IgD-negative memory B cell (primary cell): ENCODE measurements at regions not wholly inside any gene's neighbourhood (a gene's known extent, or its start where the extent isn't known, plus 50 kb on each side); places are given as distances from the start of the nearest gene placed in this dataset.

Experiments
- H3K27ac Mint-ChIP-seq, 3 donors: one replicate each; pipeline ENCODE4 v1.8.0; 2020 to 2022; ENCODE audit warnings: mild to moderate bottlenecking in 3 of 3, mixed read lengths in 3 of 3, moderate library complexity in 1 of 3
- H3K27me3 Mint-ChIP-seq: one replicate; pipeline ENCODE4 v1.8.0; 2021; ENCODE audit warnings: mixed read lengths
- H3K36me3 Mint-ChIP-seq: one replicate; pipeline ENCODE4 v1.8.0; 2020; ENCODE audit warnings: mild to moderate bottlenecking, mixed read lengths
- H3K4me1 Mint-ChIP-seq, 3 donors: one replicate each; pipeline ENCODE4 v1.8.0; 2020 to 2022; ENCODE audit warnings: mixed read lengths in 3 of 3, mild to moderate bottlenecking in 1 of 3
- H3K4me3 Mint-ChIP-seq, 4 donors: one replicate each; pipeline ENCODE4 v1.8.0; 2020 to 2022; ENCODE audit warnings: mild to moderate bottlenecking in 4 of 4, mixed read lengths in 4 of 4, moderate library complexity in 3 of 4
- H3K9me3 Mint-ChIP-seq, 3 donors: one replicate each; pipeline ENCODE4 v1.8.0; 2020 to 2021; ENCODE audit warnings: mixed read lengths in 3 of 3, mild to moderate bottlenecking in 1 of 3

DNA sequence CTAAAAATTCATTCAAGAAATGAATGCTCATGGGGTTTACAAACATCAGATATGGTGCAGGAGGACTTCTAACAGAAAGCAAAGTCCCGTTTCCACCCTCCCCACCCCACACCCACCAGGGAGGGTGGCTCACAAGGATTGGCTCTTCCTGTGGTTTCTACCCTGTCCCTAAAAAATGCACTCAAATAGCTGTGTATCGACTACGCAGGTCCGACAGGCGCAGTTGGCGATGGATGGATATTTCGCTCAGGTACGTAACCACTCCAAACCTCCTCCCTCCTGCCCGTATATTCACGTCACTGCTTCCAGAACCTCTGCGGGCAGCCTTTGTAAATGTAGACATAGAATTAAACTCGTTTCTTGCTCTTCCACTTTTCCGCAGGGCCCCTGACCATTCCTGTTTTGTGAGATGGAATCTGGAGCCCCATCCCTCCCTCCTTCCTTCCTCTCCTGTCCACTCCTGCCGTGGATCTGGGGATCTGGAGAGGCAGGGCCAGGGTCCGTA lies 264.3 kb downstream of the BMP7 start:
- Mint-ChIP-seq H3K4me3 (no peak overlapping the region), H3K36me3 (no peaks in the 10 kb centered on the region), H3K9me3 (peaks cover 5 to 11% (median 9%) of the 10 kb centered on the region in 3 donors), H3K27ac (no peak overlapping the region), H3K4me1 (peaks cover 0 to 5% (median 3%) of the 10 kb centered on the region in 3 donors), H3K27me3 (peaks cover 9% of the 10 kb centered on the region)

DNA sequence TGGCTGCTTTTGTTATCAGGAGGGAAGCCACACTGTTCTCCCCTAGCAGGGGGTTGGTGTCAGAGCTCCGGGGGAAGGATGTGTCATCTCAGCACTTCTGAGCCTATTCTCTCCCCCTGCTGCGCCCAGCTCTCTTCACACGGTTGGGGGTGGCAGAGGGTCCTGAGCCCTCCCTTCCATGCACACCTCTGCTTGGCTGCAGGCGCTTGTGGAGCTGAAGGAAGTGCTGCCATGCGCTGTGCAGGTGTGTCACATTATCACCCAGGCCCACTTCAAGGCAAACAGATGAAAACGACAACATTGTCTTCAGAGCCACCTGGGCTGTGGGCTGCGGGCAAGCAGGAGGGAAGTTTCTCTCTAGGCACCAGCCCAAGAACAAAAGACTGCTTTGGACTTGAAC lies 263.4 kb downstream of the BMP7 start:
- H3K4me3 Mint-ChIP-seq = no peak overlapping the region
- no peak overlapping the region for H3K27ac Mint-ChIP-seq
- H3K36me3 Mint-ChIP-seq = no peaks in the 10 kb centered on the region
- H3K4me1 Mint-ChIP-seq = peaks cover 0 to 6% (median 5%) of the 10 kb centered on the region in 3 donors
- H3K9me3 Mint-ChIP-seq = peaks cover 3 to 11% (median 9%) of the 10 kb centered on the region in 3 donors
- H3K27me3 Mint-ChIP-seq = peaks cover 9% of the 10 kb centered on the region

DNA sequence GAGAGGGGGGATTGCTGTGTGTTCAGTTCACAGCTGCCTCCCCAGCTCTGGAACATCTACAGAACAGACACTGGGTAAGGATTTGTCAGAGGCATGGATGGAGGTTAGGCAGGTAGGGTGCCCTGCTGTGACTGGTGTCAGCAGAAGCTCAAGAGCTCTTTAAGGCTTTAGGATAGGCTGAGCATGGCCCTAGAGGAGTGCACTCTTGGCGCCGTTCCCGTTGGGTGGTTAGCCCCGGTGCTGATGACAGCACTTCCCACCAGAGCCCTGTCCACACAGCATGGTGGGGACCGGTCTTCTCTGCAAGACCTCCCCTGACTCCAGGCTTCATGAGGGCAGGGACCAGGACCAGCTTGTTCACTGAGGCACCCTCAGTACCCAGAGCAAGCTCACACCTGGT lies 262.0 kb downstream of the BMP7 start:
- Mint-ChIP-seq H3K4me3 (no peak overlapping the region), H3K36me3 (no peaks in the 10 kb centered on the region), H3K9me3 (peaks cover 0 to 7% (median 3%) of the 10 kb centered on the region in 3 donors), H3K4me1 (peaks cover 0 to 8% (median 7%) of the 10 kb centered on the region in 3 donors), H3K27me3 (peaks cover 9% of the 10 kb centered on the region), H3K27ac (no peak overlapping the region)

- Mint-ChIP-seq H3K4me1 (peaks cover 0 to 8% (median 7%) of the 10 kb centered on the region in 3 donors), H3K9me3 (peaks cover 0 to 6% (median 3%) of the 10 kb centered on the region in 3 donors), H3K27ac (no peak overlapping the region), H3K4me3 (no peak overlapping the region), H3K27me3 (peaks cover 14% of the 10 kb centered on the region), H3K36me3 (no peaks in the 10 kb centered on the region)
Measured at GRCh38 chr20:57004951-57005933, 261.2 kb downstream of the BMP7 start.

DNA sequence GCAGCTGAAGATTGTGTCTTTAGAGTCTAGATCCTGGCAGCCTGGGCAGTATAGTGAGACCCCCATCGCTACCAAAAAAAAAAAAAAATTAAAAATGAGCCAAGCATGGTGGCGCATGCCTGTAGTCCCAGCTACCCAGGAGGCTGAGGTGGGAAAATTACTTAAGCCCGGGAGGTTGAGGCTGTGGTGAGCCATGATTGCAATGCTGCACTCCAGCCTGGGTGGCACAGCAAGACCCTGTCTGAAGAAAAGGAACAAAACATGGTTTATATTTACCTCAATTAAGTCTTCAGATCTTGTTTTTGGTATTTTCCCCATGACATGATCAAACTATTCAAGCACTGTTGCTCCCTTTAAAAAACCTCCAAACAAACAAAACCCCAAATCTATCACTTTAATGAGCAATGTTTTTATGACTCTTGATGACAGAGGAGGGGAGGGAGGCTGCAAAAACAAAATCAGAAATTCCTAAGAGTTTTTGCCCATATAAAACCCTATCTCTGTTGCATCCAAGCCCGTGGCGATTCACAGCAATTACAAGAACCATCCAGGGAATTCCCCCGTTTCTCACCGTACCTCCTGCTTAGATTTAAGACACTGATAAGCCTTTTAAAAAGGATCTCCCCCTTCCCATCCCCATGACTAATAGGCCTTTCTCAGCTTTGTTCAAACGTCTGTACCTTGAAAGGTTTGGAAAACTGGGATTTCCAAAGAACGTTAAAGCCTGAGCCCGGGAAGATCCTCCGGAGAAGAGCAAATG lies 259.9 kb downstream of the BMP7 start:
- peak overlapping the region in 1 of 4 donors; percentile 84 for H3K4me3 Mint-ChIP-seq
- H3K4me1 Mint-ChIP-seq = peaks cover 0 to 8% (median 7%) of the 10 kb centered on the region in 3 donors
- H3K36me3 Mint-ChIP-seq = no peaks in the 10 kb centered on the region
- H3K9me3 Mint-ChIP-seq = peaks cover 0 to 4% (median 0%) of the 10 kb centered on the region in 3 donors
- H3K27me3 Mint-ChIP-seq = peaks cover 20% of the 10 kb centered on the region
- H3K27ac Mint-ChIP-seq = no peak overlapping the region

DNA sequence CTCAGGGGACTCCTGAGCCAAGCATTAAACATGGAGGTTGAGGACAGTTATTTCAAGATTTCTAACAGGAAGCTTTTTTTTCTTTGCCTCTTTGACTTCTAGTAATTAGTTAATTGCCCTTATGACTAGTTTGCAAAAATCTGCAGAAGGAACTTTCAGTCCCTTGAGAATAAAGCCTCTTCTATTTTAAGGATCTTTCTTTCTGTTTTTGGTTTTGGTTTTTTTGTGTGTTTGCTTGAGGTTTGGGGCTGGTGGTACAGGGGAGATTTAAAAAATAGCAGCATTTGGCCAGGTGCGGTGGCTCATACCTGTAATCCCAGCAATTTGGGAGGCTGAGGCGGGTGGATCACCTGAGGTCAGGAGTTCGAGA lies 259.3 kb downstream of the BMP7 start:
- Mint-ChIP-seq H3K4me3 (peak overlapping the region in 1 of 4 donors; percentile 84), H3K27ac (no peak overlapping the region), H3K9me3 (peaks cover 0 to 3% (median 0%) of the 10 kb centered on the region in 3 donors), H3K27me3 (peaks cover 20% of the 10 kb centered on the region), H3K4me1 (peaks cover 0 to 8% (median 7%) of the 10 kb centered on the region in 3 donors), H3K36me3 (no peaks in the 10 kb centered on the region)

DNA sequence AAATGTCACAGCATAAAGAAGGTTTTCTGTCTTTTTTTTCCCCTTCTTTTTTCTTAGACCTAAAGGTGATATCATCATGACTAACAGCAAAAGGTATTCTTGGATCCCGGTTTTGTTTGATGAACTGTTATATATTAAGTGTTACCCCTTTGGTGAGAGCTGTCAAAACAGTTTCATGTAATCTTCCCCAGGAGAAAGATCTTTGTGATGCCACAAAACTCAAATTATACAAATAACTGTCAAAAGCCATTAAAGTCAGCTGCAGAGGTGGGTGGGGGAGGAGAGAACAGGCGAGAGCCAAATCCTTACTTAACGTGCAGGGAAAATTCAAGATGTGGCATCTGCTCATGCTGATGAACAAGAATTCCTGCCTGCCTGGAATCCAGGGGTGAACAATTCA lies 258.2 kb downstream of the BMP7 start:
- H3K9me3 Mint-ChIP-seq = peaks cover 0 to 2% (median 0%) of the 10 kb centered on the region in 3 donors
- no peaks in the 10 kb centered on the region for H3K36me3 Mint-ChIP-seq
- H3K27me3 Mint-ChIP-seq = peaks cover 20% of the 10 kb centered on the region
- H3K4me1 Mint-ChIP-seq = peaks cover 0 to 8% (median 7%) of the 10 kb centered on the region in 3 donors
- H3K27ac Mint-ChIP-seq = no peak overlapping the region
- no peak overlapping the region for H3K4me3 Mint-ChIP-seq

DNA sequence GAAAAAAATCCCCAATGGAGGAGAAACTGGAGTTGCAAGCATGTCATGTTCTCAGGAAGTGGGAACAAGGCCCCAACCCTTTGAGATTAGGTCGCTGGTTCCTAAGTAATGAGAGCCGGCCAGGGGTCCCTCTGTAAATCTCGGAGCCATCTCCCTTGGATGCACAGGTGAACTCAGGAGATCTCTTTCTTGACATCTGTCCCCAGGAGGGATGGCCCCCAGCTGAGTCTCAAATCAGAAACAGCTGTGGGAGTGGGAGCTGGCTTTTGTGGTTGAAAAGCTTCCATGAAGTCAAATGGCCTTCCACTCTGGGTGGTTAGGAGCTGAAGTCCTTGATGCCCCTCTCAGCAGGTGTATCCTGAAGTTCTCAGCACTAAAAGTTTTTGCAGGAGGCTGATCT lies 257.1 kb downstream of the BMP7 start:
- Mint-ChIP-seq H3K9me3 (peaks cover 0 to 2% (median 0%) of the 10 kb centered on the region in 3 donors), H3K4me3 (no peak overlapping the region), H3K27me3 (peaks cover 20% of the 10 kb centered on the region), H3K27ac (no peak overlapping the region), H3K4me1 (peaks cover 0 to 8% (median 7%) of the 10 kb centered on the region in 3 donors), H3K36me3 (no peaks in the 10 kb centered on the region)

DNA sequence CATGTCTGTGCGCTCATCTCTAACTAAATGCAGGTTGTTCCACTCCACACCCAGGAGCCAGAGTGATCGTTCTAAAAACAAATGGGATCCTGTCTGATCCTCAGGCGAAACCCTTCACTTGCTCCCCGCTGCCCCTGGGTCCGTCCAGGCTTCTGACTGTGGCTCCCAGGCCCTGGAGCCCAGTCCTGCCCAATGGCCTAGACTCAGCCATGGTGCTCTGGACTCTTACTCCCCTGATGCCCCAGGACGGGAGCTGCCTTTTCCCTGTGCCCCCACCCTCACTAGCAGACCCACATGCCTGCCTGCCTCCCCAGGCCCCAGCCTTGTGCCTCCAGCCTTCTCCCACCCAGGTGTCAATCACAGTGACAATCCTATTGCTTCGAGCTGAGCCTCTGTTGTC lies 256.7 kb downstream of the BMP7 start:
- peaks cover 0 to 8% (median 7%) of the 10 kb centered on the region in 3 donors for H3K4me1 Mint-ChIP-seq
- H3K36me3 Mint-ChIP-seq = no peaks in the 10 kb centered on the region
- peaks cover 20% of the 10 kb centered on the region for H3K27me3 Mint-ChIP-seq
- H3K4me3 Mint-ChIP-seq = no peak overlapping the region
- H3K27ac Mint-ChIP-seq = peak overlapping the region in 1 of 3 donors; percentile 23
- H3K9me3 Mint-ChIP-seq = peaks cover 0 to 2% (median 0%) of the 10 kb centered on the region in 3 donors

DNA sequence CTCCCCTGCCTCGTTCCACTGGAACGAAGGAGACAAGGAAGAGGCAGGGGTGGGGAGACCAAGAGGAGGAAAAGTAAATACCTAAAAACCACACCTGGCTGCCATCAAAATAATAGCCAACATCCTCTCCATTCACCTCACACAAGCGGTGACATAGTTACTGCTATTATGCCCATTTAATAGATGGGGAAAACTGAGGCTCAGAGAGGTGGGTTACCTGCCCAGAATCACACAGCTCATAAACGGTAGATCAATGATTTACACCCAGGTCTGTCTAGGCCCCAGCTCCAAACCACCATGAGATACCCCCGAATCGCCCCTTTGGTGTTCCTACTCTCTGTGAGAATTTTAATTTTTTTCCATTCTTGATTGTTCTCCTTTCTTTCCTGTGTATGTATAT lies 253.8 kb downstream of the BMP7 start:
- Mint-ChIP-seq H3K9me3 (peaks cover 0 to 2% (median 0%) of the 10 kb centered on the region in 3 donors), H3K36me3 (no peaks in the 10 kb centered on the region), H3K27ac (no peak overlapping the region), H3K4me1 (peaks cover 0 to 2% (median 2%) of the 10 kb centered on the region in 3 donors), H3K27me3 (peaks cover 14% of the 10 kb centered on the region), H3K4me3 (no peak overlapping the region)

DNA sequence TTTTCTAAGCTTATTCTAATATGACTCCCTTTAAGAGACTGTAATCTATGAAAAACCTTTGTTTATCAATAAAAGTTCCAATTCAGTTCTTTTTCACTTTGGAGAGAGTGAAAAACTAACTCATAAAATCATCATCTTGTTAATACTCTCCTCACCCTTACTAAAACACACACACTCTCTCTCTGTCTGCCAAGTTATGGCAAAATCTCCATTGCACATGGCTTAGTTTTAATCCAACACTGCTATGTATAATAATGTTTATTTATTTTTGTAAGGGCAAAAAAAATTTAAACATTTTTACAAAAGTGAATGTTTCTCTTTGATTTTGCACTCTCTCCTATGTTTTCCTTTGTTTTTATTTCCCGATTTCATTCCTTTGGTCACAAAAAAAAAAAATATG lies 253.2 kb downstream of the BMP7 start:
- peaks cover 14% of the 10 kb centered on the region for H3K27me3 Mint-ChIP-seq
- peaks cover 0 to under 1% (median under 1%) of the 10 kb centered on the region in 3 donors for H3K4me1 Mint-ChIP-seq
- H3K4me3 Mint-ChIP-seq = no peak overlapping the region
- no peak overlapping the region for H3K27ac Mint-ChIP-seq
- no peaks in the 10 kb centered on the region for H3K36me3 Mint-ChIP-seq
- H3K9me3 Mint-ChIP-seq = peaks cover 0 to 4% (median 0%) of the 10 kb centered on the region in 3 donors

GRCh38 chr20:57013741-57014140 lies 252.7 kb downstream of the BMP7 start:
- Mint-ChIP-seq H3K4me3 (no peak overlapping the region), H3K27ac (no peak overlapping the region), H3K36me3 (no peaks in the 10 kb centered on the region), H3K27me3 (peaks cover 14% of the 10 kb centered on the region), H3K9me3 (peaks cover 0 to 4% (median 0%) of the 10 kb centered on the region in 3 donors), H3K4me1 (no peaks in the 10 kb centered on the region)

- peaks cover 9% of the 10 kb centered on the region for H3K27me3 Mint-ChIP-seq
- no peaks in the 10 kb centered on the region for H3K36me3 Mint-ChIP-seq
- H3K4me3 Mint-ChIP-seq = no peak overlapping the region
- H3K4me1 Mint-ChIP-seq = peaks cover 0 to 2% (median 0%) of the 10 kb centered on the region in 3 donors
- H3K9me3 Mint-ChIP-seq = peaks cover 0 to 2% (median 1%) of the 10 kb centered on the region in 3 donors
- H3K27ac Mint-ChIP-seq = no peak overlapping the region
Measured at GRCh38 chr20:57020364-57020763, 246.1 kb downstream of the BMP7 start.

DNA sequence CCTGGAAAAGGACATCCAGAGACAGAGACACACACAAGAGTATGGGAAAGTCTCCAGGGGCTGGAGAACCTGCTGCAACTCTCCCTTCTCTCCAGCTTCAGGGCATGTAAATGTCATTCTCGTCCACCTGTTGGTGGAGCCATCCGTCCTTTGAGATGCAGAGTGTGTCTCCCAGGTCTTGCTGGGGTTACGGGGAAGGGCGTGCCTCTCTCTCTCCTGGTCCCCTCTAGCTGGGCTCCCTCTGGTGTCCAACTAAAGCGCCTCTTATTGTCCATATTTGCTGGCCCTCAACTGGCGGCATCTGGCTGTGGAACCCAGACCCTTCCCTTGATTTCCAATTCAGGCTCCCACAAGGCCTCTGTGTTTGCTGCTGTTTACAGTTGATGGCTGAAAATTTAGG lies 244.1 kb downstream of the BMP7 start:
- Mint-ChIP-seq H3K27me3 (peaks cover 9% of the 10 kb centered on the region), H3K4me1 (peaks cover 0 to 2% (median 0%) of the 10 kb centered on the region in 3 donors), H3K27ac (no peak overlapping the region), H3K4me3 (no peak overlapping the region), H3K9me3 (peaks cover 0 to 2% (median 1%) of the 10 kb centered on the region in 3 donors), H3K36me3 (no peaks in the 10 kb centered on the region)

- Mint-ChIP-seq H3K36me3 (no peaks in the 10 kb centered on the region), H3K4me3 (no peak overlapping the region), H3K4me1 (peaks cover 0 to 2% (median 0%) of the 10 kb centered on the region in 3 donors), H3K9me3 (peaks cover 0 to 2% (median 1%) of the 10 kb centered on the region in 3 donors), H3K27ac (no peak overlapping the region), H3K27me3 (peaks cover 9% of the 10 kb centered on the region)
Measured at GRCh38 chr20:57023007-57023406, 243.4 kb downstream of the BMP7 start.
